ENCODE measurements at regions not wholly inside any gene's neighbourhood (a gene's known extent, or its start where the extent isn't known, plus 50 kb on each side); places are given as distances from the start of the nearest gene placed in this dataset.

GRCh38 chr4:65083076-65083475, 587.2 kb downstream of the EPHA5 start (continued):
- TF ChIP-seq, protein P1, sequence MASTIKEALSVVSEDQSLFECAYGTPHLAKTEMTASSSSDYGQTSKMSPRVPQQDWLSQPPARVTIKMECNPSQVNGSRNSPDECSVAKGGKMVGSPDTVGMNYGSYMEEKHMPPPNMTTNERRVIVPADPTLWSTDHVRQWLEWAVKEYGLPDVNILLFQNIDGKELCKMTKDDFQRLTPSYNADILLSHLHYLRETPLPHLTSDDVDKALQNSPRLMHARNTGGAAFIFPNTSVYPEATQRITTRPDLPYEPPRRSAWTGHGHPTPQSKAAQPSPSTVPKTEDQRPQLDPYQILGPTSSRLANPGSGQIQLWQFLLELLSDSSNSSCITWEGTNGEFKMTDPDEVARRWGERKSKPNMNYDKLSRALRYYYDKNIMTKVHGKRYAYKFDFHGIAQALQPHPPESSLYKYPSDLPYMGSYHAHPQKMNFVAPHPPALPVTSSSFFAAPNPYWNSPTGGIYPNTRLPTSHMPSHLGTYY (CRISPR knock-in tag; IDR thresholded peaks at IDR 0.05) = no peak
- TF ChIP-seq GTF2I (CRISPR knock-in tag; conservative IDR thresholded peaks at IDR 0.05) (no peak), CDX4 (CRISPR knock-in tag; IDR thresholded peaks at IDR 0.05; ENCODE audit: borderline replicate concordance) (no peak)

GRCh38 chr4:65071564-65071963, 598.7 kb downstream of the EPHA5 start:
- ChIA-PET CTCF (no interaction called here), POLR2A (no interaction called here)
- Mint-ChIP-seq H3K4me1 (no peaks in the 10 kb centered on the region), H3K4me3 (no peak overlapping the region), H3K27ac (no peak overlapping the region), H3K36me3 (peaks cover 21% of the 10 kb centered on the region), H3K9me3 (peaks cover 36% of the 10 kb centered on the region), H3K27me3 (ENCODE audit: low read depth) (no peaks in the 10 kb centered on the region)
- DNase-seq (ENCODE audit: low spot score) = no peak
- ATAC-seq = no peak
- TF ChIP-seq FOXK1 (CRISPR knock-in tag; IDR thresholded peaks at IDR 0.05) = no peak
- no peak for TF ChIP-seq ESRRA (CRISPR knock-in tag; IDR thresholded peaks at IDR 0.05; ENCODE audit: borderline replicate concordance)
- TF ChIP-seq, protein P2, sequence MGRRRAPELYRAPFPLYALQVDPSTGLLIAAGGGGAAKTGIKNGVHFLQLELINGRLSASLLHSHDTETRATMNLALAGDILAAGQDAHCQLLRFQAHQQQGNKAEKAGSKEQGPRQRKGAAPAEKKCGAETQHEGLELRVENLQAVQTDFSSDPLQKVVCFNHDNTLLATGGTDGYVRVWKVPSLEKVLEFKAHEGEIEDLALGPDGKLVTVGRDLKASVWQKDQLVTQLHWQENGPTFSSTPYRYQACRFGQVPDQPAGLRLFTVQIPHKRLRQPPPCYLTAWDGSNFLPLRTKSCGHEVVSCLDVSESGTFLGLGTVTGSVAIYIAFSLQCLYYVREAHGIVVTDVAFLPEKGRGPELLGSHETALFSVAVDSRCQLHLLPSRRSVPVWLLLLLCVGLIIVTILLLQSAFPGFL (CRISPR knock-in tag; IDR thresholded peaks at IDR 0.05; ENCODE audit: borderline replicate concordance) = no peak
- TF ChIP-seq FOXP1 (CRISPR knock-in tag; IDR thresholded peaks at IDR 0.05; ENCODE audit: borderline replicate concordance) = no peak
- TF ChIP-seq, protein P3, sequence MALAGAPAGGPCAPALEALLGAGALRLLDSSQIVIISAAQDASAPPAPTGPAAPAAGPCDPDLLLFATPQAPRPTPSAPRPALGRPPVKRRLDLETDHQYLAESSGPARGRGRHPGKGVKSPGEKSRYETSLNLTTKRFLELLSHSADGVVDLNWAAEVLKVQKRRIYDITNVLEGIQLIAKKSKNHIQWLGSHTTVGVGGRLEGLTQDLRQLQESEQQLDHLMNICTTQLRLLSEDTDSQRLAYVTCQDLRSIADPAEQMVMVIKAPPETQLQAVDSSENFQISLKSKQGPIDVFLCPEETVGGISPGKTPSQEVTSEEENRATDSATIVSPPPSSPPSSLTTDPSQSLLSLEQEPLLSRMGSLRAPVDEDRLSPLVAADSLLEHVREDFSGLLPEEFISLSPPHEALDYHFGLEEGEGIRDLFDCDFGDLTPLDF (CRISPR knock-in tag; IDR thresholded peaks at IDR 0.05) = no peak
- no peak for TF ChIP-seq ZNF512 (CRISPR knock-in tag; IDR thresholded peaks at IDR 0.05; ENCODE audit: borderline replicate concordance)
- no peak for TF ChIP-seq ETV6 (CRISPR knock-in tag; IDR thresholded peaks at IDR 0.05)
- TF ChIP-seq ZBTB43 (CRISPR knock-in tag; IDR thresholded peaks at IDR 0.05) = no peak
- no peak for TF ChIP-seq TEAD4 (CRISPR knock-in tag; IDR thresholded peaks at IDR 0.05)
- TF ChIP-seq PRDM15 (CRISPR knock-in tag; IDR thresholded peaks at IDR 0.05) = no peak
- TF ChIP-seq E2F4 (CRISPR knock-in tag; IDR thresholded peaks at IDR 0.05; ENCODE audit: borderline replicate concordance, low read depth) = no peak
- no peak for TF ChIP-seq JAZF1 (CRISPR knock-in tag; IDR thresholded peaks at IDR 0.05)
- TF ChIP-seq USF1 (CRISPR knock-in tag; IDR thresholded peaks at IDR 0.05) = no peak
- TF ChIP-seq CDX4 (CRISPR knock-in tag; IDR thresholded peaks at IDR 0.05; ENCODE audit: borderline replicate concordance) = no peak
- no peak for TF ChIP-seq RORB (CRISPR knock-in tag; IDR thresholded peaks at IDR 0.05)
- TF ChIP-seq ZNF121 (CRISPR knock-in tag; IDR thresholded peaks at IDR 0.05) = no peak
- TF ChIP-seq, protein P4, sequence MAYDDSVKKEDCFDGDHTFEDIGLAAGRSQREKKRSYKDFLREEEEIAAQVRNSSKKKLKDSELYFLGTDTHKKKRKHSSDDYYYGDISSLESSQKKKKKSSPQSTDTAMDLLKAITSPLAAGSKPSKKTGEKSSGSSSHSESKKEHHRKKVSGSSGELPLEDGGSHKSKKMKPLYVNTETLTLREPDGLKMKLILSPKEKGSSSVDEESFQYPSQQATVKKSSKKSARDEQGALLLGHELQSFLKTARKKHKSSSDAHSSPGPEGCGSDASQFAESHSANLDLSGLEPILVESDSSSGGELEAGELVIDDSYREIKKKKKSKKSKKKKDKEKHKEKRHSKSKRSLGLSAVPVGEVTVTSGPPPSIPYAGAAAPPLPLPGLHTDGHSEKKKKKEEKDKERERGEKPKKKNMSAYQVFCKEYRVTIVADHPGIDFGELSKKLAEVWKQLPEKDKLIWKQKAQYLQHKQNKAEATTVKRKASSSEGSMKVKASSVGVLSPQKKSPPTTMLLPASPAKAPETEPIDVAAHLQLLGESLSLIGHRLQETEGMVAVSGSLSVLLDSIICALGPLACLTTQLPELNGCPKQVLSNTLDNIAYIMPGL (CRISPR knock-in tag; IDR thresholded peaks at IDR 0.05) = no peak
- TF ChIP-seq ZNF396 (CRISPR knock-in tag; IDR thresholded peaks at IDR 0.05; ENCODE audit: borderline replicate concordance) = no peak
